ENCODE measurements at regions not wholly inside any gene's neighbourhood (a gene's known extent, or its start where the extent isn't known, plus 50 kb on each side); places are given as distances from the start of the nearest gene placed in this dataset.
"Not testable (repeated sequence)": the region's sequence is repeated elsewhere in the genome, so short reads cannot be mapped to it uniquely, and the experiment has no call there.

GRCh38 chr5:67748165-67748690 is 467.3 kb upstream of the PIK3R1 start:
- no peaks in the 10 kb centered on the region for H3K36me3 ChIP-seq (ENCODE audit: control insufficient read depth in 2 of 2, extremely low read depth in 1 of 2, insufficient read depth in 2 of 2, low read length in 2 of 2)
- H3K9me3 ChIP-seq (ENCODE audit: control insufficient read depth, low read depth, low read length): no peaks in the 10 kb centered on the region
- H3K4me3 ChIP-seq (ENCODE audit: control insufficient read depth in 2 of 3, extremely low read depth in 1 of 3, insufficient read depth in 2 of 3, low read depth in 1 of 3, low read length in 3 of 3): no peak overlapping the region
- TF ChIP-seq CTCF (optimal IDR thresholded peaks at IDR 0.05 in 1 of 3, IDR thresholded peaks at IDR 0.05 in 1 of 3, conservative IDR thresholded peaks at IDR 0.05 in 1 of 3; ENCODE audit: extremely low read depth in 1 of 3, insufficient read depth in 2 of 3, low read length in 3 of 3): no peak
- TF ChIP-seq EZH2 (IDR thresholded peaks at IDR 0.05; ENCODE audit: low read length): no peak
- no peak overlapping the region for H3K27ac ChIP-seq (ENCODE audit: control insufficient read depth, insufficient read depth, low read length)
- H3K9me1 ChIP-seq (ENCODE audit: control insufficient read depth, extremely low read depth, insufficient read depth, low read length): no peaks in the 10 kb centered on the region
- H2AFZ ChIP-seq (ENCODE audit: control insufficient read depth, low read length): no peak overlapping the region
- no peak overlapping the region for H3K9ac ChIP-seq (ENCODE audit: control insufficient read depth, extremely low read depth, insufficient read depth, low read length)
- no peak overlapping the region for H3K4me2 ChIP-seq (ENCODE audit: control insufficient read depth, extremely low read depth, insufficient read depth, low read depth, low read length)
- FAIRE-seq (no peak), DNase-seq (ENCODE audit: low read depth, low spot score) (no peak)
- dilution Hi-C loops (cut with MboI; ENCODE audit: extremely low pct_ligation_motif_present, low sequenced_read_pairs): no loop called here
- H3K27me3 ChIP-seq (ENCODE audit: control insufficient read depth, extremely low read depth, insufficient read depth, low read length): no peaks in the 10 kb centered on the region
- H3K79me2 ChIP-seq (ENCODE audit: control insufficient read depth, insufficient read depth, low read length): no peaks in the 10 kb centered on the region
- H4K20me1 ChIP-seq (ENCODE audit: control insufficient read depth, extremely low read depth, insufficient read depth, low read length): no peaks in the 10 kb centered on the region
- no peaks in the 10 kb centered on the region for H3K4me1 ChIP-seq (ENCODE audit: control insufficient read depth, extremely low read depth, insufficient read depth, low read length)

- no peak overlapping the region for H3K4me3 ChIP-seq (ENCODE audit: control insufficient read depth in 2 of 3, extremely low read depth in 1 of 3, insufficient read depth in 2 of 3, low read depth in 1 of 3, low read length in 3 of 3)
- no peaks in the 10 kb centered on the region for H4K20me1 ChIP-seq (ENCODE audit: control insufficient read depth, extremely low read depth, insufficient read depth, low read length)
- dilution Hi-C loops (cut with MboI; ENCODE audit: extremely low pct_ligation_motif_present, low sequenced_read_pairs): no loop called here
- TF ChIP-seq EZH2 (IDR thresholded peaks at IDR 0.05; ENCODE audit: low read length): no peak
- H3K79me2 ChIP-seq (ENCODE audit: control insufficient read depth, insufficient read depth, low read length): no peaks in the 10 kb centered on the region
- no peaks in the 10 kb centered on the region for H3K27me3 ChIP-seq (ENCODE audit: control insufficient read depth, extremely low read depth, insufficient read depth, low read length)
- H3K36me3 ChIP-seq (ENCODE audit: control insufficient read depth in 2 of 2, extremely low read depth in 1 of 2, insufficient read depth in 2 of 2, low read length in 2 of 2): no peaks in the 10 kb centered on the region
- H3K9me3 ChIP-seq (ENCODE audit: control insufficient read depth, low read depth, low read length): no peaks in the 10 kb centered on the region
- no peak overlapping the region for H3K27ac ChIP-seq (ENCODE audit: control insufficient read depth, insufficient read depth, low read length)
- H2AFZ ChIP-seq (ENCODE audit: control insufficient read depth, low read length): no peak overlapping the region
- no peak overlapping the region for H3K4me2 ChIP-seq (ENCODE audit: control insufficient read depth, extremely low read depth, insufficient read depth, low read depth, low read length)
- no peaks in the 10 kb centered on the region for H3K9me1 ChIP-seq (ENCODE audit: control insufficient read depth, extremely low read depth, insufficient read depth, low read length)
- DNase-seq (ENCODE audit: low read depth, low spot score): no peak
- H3K9ac ChIP-seq (ENCODE audit: control insufficient read depth, extremely low read depth, insufficient read depth, low read length): no peak overlapping the region
- H3K4me1 ChIP-seq (ENCODE audit: control insufficient read depth, extremely low read depth, insufficient read depth, low read length): no peaks in the 10 kb centered on the region
- FAIRE-seq: no peak
Observed at GRCh38 chr5:67747096-67747495, 468.5 kb upstream of the PIK3R1 start.

- H3K27me3 ChIP-seq (ENCODE audit: control insufficient read depth, extremely low read depth, insufficient read depth, low read length); H3K36me3 ChIP-seq (ENCODE audit: control insufficient read depth in 2 of 2, extremely low read depth in 1 of 2, insufficient read depth in 2 of 2, low read length in 2 of 2); H3K9me3 ChIP-seq (ENCODE audit: control insufficient read depth, low read depth, low read length); H3K9ac ChIP-seq (ENCODE audit: control insufficient read depth, extremely low read depth, insufficient read depth, low read length); DNase-seq (ENCODE audit: low read depth, low spot score); dilution Hi-C loops (cut with MboI; ENCODE audit: extremely low pct_ligation_motif_present, low sequenced_read_pairs); H3K4me3 ChIP-seq (ENCODE audit: control insufficient read depth in 2 of 3, extremely low read depth in 1 of 3, insufficient read depth in 2 of 3, low read depth in 1 of 3, low read length in 3 of 3); H3K79me2 ChIP-seq (ENCODE audit: control insufficient read depth, insufficient read depth, low read length); H3K27ac ChIP-seq (ENCODE audit: control insufficient read depth, insufficient read depth, low read length); H4K20me1 ChIP-seq (ENCODE audit: control insufficient read depth, extremely low read depth, insufficient read depth, low read length); FAIRE-seq; H3K4me2 ChIP-seq (ENCODE audit: control insufficient read depth, extremely low read depth, insufficient read depth, low read depth, low read length); H3K4me1 ChIP-seq (ENCODE audit: control insufficient read depth, extremely low read depth, insufficient read depth, low read length); H3K9me1 ChIP-seq (ENCODE audit: control insufficient read depth, extremely low read depth, insufficient read depth, low read length); H2AFZ ChIP-seq (ENCODE audit: control insufficient read depth, low read length): not testable (repeated sequence)
Observed at GRCh38 chr5:67746608-67747007, 468.9 kb upstream of the PIK3R1 start.
